Gastroesophageal sphincter (tissue), 4 donors: ENCODE measurements at regions not wholly inside any gene's neighbourhood (a gene's known extent, or its start where the extent isn't known, plus 50 kb on each side); places are given as distances from the start of the nearest gene placed in this dataset.

Experiments used
- ATAC-seq: fragments of 150-250 bp; one replicate; pipeline ENCODE4 v1.9.1; 2016; ENCODE audit warnings: mild to moderate bottlenecking, moderate library complexity
- H3K27ac ChIP-seq, 4 donors: fragments of 200-600 bp; sonication (generic) in 3 of 4; 1 replicate in 3 of 4; 2 replicates in 1 of 4; pipeline ENCODE4 v1.5.1; 2016 to 2019
- H3K27me3 ChIP-seq: fragments of 200-600 bp; sonication (generic); one replicate; pipeline ENCODE4 v1.5.1; 2019
- H3K36me3 ChIP-seq, 2 donors: fragments of 200-600 bp; sonication (generic); one replicate each; pipeline ENCODE4 v1.5.1; 2019; ENCODE audit warnings: control low read depth in 1 of 2
- H3K4me1 ChIP-seq, 3 donors: fragments of 200-600 bp; sonication (generic); 1 replicate in 2 of 3; 2 replicates in 1 of 3; pipeline ENCODE4 v1.5.1; 2016 to 2019; ENCODE audit warnings: control low read depth in 2 of 3
- H3K4me3 ChIP-seq, 2 donors: fragments of 200-600 bp; sonication (generic); one replicate each; pipeline ENCODE4 v1.5.1; 2019; ENCODE audit warnings: mild to moderate bottlenecking in 1 of 2, moderate library complexity in 1 of 2
- H3K9me3 ChIP-seq, 3 donors: fragments of 200-600 bp; sonication (generic); one replicate each; pipeline ENCODE4 v1.5.1; 2017 to 2019; ENCODE audit warnings: control low read depth in 2 of 3
- EP300 ChIP-seq: sonication (generic); formaldehyde crosslinking; IDR thresholded peaks from one replicate; pipeline ENCODE4 v1.6.1; 2017; ENCODE audit warnings: antibody characterized with exemption, mild to moderate bottlenecking
- POLR2A ChIP-seq, 2 donors: fragments of 450-650 bp; IDR thresholded peaks; one replicate each; pipeline ENCODE4 v1.6.1; 2017; ENCODE audit warnings: antibody characterized with exemption in 2 of 2, mild to moderate bottlenecking in 2 of 2, moderate library complexity in 1 of 2
- POLR2AphosphoS5 ChIP-seq: sonication (generic); formaldehyde crosslinking; IDR thresholded peaks from one replicate; pipeline ENCODE4 v1.6.1; 2017; ENCODE audit warnings: antibody characterized with exemption
- WGBS, 2 donors: methylation state at CpG; one replicate each; pipeline ENCODE4 v1.1.5; 2018; ENCODE audit warnings: low coverage in 1 of 2; 5-methylcytosine and 5-hydroxymethylcytosine counted together
- TF ChIP-seq, protein P1 (sequence below), 4 experiments: fragments of 200-600 bp in 2 of 4; fragments of 450-650 bp in 2 of 4; sonication (generic) in 1 of 4; IDR thresholded peaks; one replicate each; pipeline ENCODE4 v1.5.1; 2017 to 2019; ENCODE audit warnings: antibody characterized with exemption in 4 of 4, mild to moderate bottlenecking in 2 of 4, moderate library complexity in 2 of 4

DNA sequence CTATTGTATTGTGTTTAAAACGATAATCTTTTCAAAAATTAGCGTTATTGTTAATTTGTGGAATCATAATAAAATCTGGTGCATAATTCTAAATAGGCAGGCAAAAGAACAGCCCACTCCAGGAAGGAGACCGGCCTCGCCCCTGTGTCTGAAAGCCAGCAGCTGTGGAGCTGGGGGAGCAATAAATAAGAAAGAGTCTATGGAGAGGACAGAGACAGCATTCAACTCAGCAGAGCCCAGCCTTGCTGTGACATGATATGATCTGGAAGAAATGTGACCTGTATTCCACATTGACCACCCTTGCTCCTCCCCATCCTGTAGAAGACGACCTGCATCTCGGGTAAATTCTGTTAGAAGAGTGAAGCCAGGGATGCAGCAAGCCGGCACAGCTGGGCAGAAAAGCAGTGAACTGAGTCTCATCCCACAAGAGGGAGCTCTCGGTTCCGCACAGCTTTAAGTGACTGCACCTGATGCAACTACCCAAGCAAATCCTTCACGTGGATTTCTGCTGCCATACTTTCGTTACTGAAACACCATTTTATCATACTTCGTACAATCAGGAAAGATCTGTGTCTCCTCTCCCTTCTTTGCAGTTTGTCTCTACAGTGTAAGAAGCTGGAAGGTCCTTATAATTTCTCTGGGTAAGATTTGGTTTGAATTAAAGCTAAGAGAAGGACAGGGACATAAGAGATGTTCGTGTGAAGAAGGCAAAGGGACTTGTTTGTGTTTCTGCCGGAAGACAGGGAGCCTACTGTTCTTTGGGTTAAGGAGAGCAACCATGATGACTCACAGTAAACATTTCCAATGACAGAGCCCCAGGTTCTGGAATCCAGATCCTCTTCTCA is 427.1 kb downstream of the GPAM start:
- H3K36me3 ChIP-seq = no peaks in the 10 kb centered on the region
- peaks cover 10% of the 10 kb centered on the region for H3K27me3 ChIP-seq
- no peaks in the 10 kb centered on the region for H3K9me3 ChIP-seq
- no peak for TF ChIP-seq EP300
- TF ChIP-seq, protein P1, sequence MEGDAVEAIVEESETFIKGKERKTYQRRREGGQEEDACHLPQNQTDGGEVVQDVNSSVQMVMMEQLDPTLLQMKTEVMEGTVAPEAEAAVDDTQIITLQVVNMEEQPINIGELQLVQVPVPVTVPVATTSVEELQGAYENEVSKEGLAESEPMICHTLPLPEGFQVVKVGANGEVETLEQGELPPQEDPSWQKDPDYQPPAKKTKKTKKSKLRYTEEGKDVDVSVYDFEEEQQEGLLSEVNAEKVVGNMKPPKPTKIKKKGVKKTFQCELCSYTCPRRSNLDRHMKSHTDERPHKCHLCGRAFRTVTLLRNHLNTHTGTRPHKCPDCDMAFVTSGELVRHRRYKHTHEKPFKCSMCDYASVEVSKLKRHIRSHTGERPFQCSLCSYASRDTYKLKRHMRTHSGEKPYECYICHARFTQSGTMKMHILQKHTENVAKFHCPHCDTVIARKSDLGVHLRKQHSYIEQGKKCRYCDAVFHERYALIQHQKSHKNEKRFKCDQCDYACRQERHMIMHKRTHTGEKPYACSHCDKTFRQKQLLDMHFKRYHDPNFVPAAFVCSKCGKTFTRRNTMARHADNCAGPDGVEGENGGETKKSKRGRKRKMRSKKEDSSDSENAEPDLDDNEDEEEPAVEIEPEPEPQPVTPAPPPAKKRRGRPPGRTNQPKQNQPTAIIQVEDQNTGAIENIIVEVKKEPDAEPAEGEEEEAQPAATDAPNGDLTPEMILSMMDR (IDR thresholded peaks at IDR 0.05) = peak in 3 of 4 experiments; percentile 23 to 39 (median 26)
- no peak overlapping the region for H3K4me3 ChIP-seq
- no peak overlapping the region for H3K27ac ChIP-seq
- no peaks in the 10 kb centered on the region for H3K4me1 ChIP-seq
- 36% methylated on average over 10 to 14 of the region's 14 CpGs for WGBS, 2 donors
- no peak for ATAC-seq

DNA sequence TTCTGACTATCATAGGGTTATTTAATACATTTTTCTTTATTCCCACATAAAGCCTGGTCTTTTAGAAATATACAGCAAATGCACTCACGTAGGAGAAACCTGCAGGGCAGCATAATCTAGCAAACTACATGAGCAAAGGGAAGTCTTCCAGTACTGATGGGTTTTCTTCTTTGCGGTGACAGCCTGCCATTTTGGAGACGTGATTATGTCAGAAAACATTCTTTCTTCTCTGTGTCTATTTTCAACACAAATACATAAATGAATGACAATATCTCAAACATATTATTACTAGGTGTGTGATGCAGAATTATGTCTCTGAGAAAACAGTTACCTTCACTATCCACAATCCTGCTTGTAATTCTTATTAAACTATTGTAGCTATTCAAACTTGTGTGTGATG is 425.0 kb downstream of the GPAM start:
- no peak for TF ChIP-seq POLR2A (IDR thresholded peaks at IDR 0.05)
- Histone ChIP-seq H3K4me1 (no peaks in the 10 kb centered on the region), H3K27ac (no peak overlapping the region), H3K4me3 (no peak overlapping the region), H3K36me3 (no peaks in the 10 kb centered on the region), H3K27me3 (peaks cover 10% of the 10 kb centered on the region), H3K9me3 (no peaks in the 10 kb centered on the region)
- ATAC-seq = no peak
- 71 to 72% methylated on average over 3 of the region's 3 CpGs for WGBS, 2 donors

DNA sequence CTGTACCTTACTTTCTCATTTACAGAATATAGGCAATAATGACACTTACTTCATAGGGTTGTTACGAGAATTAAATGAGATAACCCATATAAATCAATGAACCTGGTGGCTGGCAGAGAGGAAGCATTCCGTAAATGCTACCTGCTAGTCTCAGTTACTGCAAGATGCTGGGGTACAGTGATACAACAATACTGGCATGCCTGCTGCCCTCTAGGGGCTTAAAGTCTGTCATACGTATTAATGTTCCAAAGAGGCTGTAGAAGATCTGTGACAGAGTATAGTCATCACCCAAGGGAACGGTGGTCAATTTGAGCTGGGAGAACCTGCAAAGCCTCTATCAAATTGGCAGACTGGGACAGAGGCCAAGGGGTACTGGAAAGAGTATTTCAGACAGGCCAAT is 421.5 kb downstream of the GPAM start:
- TF ChIP-seq, protein P1 (IDR thresholded peaks at IDR 0.05) = no peak
- TF ChIP-seq EP300 (no peak), POLR2AphosphoS5 (no peak), POLR2A (IDR thresholded peaks at IDR 0.05) (no peak)
- Histone ChIP-seq H3K27ac (no peak overlapping the region), H3K27me3 (peaks cover 10% of the 10 kb centered on the region), H3K9me3 (no peaks in the 10 kb centered on the region), H3K36me3 (no peaks in the 10 kb centered on the region), H3K4me1 (no peaks in the 10 kb centered on the region), H3K4me3 (no peak overlapping the region)
- WGBS, 2 donors = 73 to 86% methylated on average over 3 to 4 of the region's 4 CpGs
- no peak for ATAC-seq

DNA sequence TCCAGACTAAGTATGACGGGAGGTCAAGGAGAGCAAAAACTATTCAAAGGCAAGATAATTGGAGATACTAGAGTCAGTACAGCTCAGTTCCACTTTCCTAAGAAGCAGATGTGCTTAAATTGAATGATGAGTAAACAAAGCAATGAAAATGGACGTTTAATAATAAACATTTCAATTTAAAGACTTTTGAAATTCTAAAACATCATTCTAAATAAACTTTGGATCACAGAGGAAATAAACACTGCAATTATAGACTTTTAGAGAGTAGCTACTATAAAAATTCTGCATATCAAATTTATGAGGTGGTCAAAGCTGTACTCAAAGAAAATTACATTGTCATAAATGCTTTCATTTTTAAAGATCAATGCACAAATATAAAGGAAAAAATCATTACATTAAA is 418.3 kb downstream of the GPAM start:
- no peak overlapping the region for H3K27ac ChIP-seq
- H3K9me3 ChIP-seq = no peaks in the 10 kb centered on the region
- TF ChIP-seq POLR2A (IDR thresholded peaks at IDR 0.05) (no peak), EP300 (no peak), POLR2AphosphoS5 (no peak)
- TF ChIP-seq, protein P1 (IDR thresholded peaks at IDR 0.05) = no peak
- WGBS, 2 donors = 17 to 50% methylated on average over 1 to 2 of the region's 2 CpGs
- H3K4me1 ChIP-seq = no peaks in the 10 kb centered on the region
- peaks cover 2% of the 10 kb centered on the region for H3K27me3 ChIP-seq
- no peak for ATAC-seq
- no peaks in the 10 kb centered on the region for H3K36me3 ChIP-seq
- no peak overlapping the region for H3K4me3 ChIP-seq

DNA sequence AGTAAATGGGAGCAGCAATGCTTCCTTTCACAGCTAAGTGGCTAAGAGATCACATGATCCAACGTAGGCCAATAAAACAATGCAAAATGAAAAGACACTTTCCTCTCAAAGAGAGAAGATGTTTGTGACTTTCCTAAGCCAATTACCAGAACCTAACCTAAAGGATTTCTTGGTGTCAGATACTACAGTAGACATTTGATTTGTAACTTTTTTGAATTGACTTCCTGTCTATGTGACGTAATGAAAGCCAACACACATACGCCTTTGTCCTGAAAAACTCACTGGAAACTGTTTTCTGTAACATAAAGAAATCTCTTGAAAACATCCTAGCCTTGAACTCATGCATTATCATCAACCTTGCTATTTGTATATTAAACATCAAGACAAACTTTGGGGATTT is 417.1 kb downstream of the GPAM start:
- no peak overlapping the region for H3K27ac ChIP-seq
- H3K9me3 ChIP-seq = no peaks in the 10 kb centered on the region
- no peaks in the 10 kb centered on the region for H3K4me1 ChIP-seq

DNA sequence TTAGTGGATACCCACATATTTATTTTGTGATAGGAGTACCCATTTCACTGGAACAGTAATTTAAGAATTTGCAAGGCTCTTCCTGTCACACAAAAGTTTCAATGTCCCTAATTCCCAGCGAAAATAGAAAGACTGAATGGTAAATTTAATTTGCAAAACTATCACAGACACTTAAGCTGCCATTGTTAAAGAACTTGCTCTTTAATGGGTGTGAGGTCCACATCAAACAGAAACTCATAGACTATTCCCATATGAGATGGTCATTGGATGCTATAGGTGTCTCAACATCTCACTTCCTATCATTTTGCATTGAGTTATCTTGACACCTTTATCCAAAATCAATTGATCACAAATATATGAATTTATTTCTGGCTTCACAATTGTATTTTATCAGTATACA is 415.9 kb downstream of the GPAM start:
- ATAC-seq = no peak
- no peaks in the 10 kb centered on the region for H3K9me3 ChIP-seq
- no peaks in the 10 kb centered on the region for H3K36me3 ChIP-seq
- H3K27ac ChIP-seq = no peak overlapping the region
- WGBS, 2 donors = 17 to 30% methylated on average over 1 of the region's 1 CpG
- no peak overlapping the region for H3K4me3 ChIP-seq
- no peak for TF ChIP-seq EP300
- TF ChIP-seq POLR2AphosphoS5 = no peak
- TF ChIP-seq, protein P1 (IDR thresholded peaks at IDR 0.05) = no peak
- no peak for TF ChIP-seq POLR2A (IDR thresholded peaks at IDR 0.05)
- no peaks in the 10 kb centered on the region for H3K27me3 ChIP-seq
- no peaks in the 10 kb centered on the region for H3K4me1 ChIP-seq

More for the DNA sequence above, 417.1 kb downstream of the GPAM start:
- H3K4me3 ChIP-seq = no peak overlapping the region
- H3K36me3 ChIP-seq = no peaks in the 10 kb centered on the region
- ATAC-seq = no peak
- WGBS, 2 donors = 71 to 81% methylated on average over 3 of the region's 3 CpGs
- H3K27me3 ChIP-seq = no peaks in the 10 kb centered on the region
- no peak for TF ChIP-seq POLR2AphosphoS5
- no peak for TF ChIP-seq EP300
